ENCODE measurements at regions not wholly inside any gene's neighbourhood (a gene's known extent, or its start where the extent isn't known, plus 50 kb on each side); places are given as distances from the start of the nearest gene placed in this dataset.
"Not testable (repeated sequence)": the region's sequence is repeated elsewhere in the genome, so short reads cannot be mapped to it uniquely, and the experiment has no call there.

DNA sequence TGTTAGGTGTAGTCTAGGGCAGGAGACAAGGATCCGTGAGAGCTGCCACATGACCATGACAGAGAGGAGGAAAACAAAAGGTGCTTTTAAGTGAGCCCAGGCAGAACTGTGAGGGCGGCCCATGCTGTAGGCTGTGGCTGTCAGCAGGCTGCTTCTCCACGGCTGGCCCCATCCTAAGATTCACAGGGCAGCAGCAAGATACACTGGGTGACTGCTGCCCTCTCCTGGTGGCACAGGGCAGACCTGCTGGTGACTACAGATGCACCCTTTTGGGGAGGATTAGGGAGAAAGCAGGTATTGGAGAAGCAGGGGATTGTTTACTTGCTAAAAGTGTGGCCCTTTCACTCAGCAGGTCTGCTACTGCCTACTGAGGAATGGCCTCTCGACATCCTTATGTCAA lies 112.2 kb upstream of the CCZ1B start:
- DNase-seq (ENCODE audit: low read depth): peak; percentile 25

DNA sequence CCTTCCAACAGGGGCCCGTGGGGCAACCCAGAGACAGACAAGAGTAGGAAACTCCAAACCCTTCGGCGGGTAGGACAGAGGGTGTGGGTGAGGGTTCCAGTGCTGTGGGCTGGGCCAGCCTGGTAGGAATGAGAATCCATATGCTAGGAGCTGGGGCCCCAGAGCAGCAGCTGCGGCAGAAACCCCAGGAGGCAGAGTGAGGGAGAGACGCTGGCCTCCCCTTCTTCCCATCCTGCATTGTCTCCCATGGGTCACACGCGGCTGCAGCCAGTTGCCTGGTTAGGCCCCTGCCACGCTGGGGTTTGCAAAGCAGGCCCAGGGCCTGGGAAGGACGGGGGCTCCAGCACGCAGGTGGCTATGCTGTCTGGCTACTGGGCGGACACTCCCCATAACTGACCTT lies 113.1 kb upstream of the CCZ1B start:
- not testable (repeated sequence) for DNase-seq (ENCODE audit: low read depth)

DNA sequence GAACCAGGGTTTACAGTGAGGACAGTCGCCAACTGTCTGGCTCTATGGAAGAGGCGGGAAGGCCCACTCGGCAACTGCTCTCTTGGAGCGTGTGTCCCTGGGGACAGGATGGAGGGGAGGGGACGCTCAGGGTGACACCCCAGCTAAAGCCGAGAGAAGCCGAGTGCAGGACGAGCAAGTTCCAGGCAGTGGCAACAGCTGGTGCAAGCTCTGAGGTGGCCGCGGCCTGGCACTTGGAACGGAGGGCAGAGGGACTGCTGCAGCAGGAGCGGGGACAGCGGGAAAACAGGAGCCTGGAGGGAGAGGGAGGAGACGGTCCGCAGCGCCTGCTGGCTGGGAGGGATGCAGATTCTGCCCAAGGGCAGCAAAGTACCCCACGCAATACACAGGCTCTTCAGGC lies 113.8 kb upstream of the CCZ1B start:
- not testable (repeated sequence) for DNase-seq (ENCODE audit: low read depth)

DNA sequence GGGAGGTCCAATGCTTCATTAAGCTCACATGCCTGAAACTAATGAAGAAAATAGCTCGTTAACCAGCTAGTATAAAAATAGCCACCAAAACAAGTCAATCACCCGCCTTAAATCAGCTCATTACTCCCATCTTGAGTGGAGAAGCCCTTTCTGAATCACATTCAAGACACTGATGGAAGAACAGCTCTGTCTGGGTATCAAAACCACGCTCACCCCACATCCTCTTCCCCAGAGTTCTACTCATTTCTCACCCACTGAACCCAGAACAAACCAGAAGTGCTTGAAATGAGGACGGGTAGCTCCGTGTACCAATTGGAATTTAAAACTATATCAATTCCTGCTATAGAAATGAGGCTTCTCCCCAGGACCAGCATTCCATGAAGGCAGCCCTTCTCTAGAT lies 120.8 kb upstream of the CCZ1B start:
- not testable (repeated sequence) for DNase-seq (ENCODE audit: low read depth)

DNA sequence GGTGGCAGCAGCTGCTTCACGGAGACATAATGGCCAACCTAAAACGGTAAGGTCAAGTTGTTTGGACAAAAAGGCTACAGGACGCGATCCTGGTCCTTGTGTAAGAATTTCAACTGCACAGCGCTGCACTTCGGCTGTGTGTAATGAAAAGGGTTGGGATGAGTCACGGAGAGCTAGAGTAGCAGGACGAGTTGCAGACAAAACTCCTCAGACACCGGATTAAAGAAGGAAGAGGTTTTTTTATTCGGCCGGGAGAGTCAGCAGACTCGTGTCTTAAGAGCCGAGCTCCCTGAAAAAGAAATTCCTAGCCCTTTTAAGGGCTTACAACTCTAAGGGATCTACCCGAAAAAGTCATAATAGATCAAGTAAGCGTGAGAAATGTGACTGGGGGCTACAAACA lies 124.2 kb upstream of the CCZ1B start:
- peak; percentile 59 for DNase-seq (ENCODE audit: low read depth)

DNA sequence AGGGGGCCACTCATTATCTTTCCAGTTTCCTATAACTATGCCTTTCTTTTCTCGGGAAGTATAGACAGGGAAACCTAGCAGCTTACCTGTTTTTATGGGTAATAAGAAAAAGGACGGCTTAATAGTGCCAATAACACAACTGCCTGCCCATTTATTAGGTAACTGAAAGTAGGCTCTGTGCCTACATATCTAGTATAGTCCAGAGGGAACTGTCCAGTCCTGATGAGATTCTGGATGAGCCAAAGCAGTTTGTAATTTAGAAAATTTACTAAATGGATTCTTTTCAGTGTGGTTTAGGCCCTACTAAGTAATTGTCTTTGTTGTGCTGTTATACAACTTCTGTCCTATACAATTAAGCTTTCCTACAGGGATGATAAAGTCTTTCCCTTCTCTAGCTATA lies 125.5 kb upstream of the CCZ1B start:
- not testable (repeated sequence) for DNase-seq (ENCODE audit: low read depth)

DNA sequence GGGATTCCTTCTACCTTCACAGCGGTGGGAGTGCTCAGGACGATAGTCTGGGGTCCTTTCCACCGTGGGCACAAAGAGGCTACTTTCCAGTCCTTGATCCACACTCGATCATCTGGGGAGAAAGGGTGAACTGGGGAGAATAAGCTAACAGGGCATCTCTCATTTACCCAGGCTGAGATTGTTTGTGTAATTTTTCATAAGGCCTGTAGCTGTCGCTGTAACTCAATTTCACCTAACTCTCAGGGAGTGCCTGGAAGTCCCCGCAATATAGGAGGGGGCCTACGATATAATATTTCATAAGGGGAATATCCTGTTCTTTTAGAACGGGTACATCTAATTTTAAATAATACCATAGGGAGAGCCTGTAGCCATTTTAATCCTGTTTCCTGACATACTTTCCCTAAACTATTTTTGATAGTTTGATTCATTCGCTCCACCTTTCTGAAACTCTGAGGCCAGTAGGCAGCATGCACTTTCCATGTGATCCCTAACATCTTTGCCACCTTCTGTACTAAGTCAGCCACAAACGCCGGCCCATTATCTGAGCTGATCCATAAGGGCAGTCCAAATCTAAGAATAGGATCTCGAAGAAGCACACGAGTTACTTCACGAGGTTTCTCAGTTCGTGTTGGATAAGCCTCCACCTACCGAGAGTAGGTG lies 127.2 kb upstream of the CCZ1B start:
- DNase-seq (ENCODE audit: low read depth): not testable (repeated sequence)

DNA sequence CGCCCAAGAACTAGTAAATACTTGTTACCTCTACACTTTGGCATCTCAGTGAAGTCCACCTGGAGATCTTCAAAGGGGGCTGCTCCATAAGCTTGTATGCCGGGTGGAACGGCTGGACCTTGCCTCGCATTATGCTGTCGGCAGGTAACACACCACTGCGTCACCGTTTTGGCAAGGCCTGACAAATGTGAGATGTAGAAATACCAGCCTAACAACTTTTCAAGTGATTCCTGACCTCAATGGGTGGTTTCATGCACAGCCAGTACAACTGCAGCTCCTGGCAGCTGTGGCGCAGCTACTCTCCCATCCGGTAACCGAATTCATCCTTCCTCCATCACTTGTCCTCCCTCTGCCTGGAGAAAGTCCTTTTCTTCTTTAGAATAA lies 127.7 kb upstream of the CCZ1B start:
- not testable (repeated sequence) for DNase-seq (ENCODE audit: low read depth)

DNA sequence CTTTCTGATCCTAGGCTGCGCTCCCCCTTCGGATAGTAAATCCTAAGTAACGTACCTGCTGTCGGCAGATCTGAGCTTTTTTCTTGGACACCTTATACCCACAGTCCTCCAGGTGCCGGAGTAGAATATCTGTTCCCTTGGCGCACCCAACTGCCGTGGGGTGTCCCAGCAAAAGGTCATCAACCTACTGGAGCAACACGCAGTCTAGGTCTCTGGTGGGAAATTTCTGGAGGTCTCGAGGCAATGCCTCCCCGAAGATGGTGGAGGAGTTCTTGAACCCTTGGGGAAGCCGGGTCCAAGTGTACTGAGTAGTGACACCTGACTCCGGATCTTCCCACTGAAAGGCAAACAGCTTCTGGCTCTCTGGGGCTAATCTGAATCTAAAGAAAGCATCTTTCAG lies 129.3 kb upstream of the CCZ1B start:
- not testable (repeated sequence) for DNase-seq (ENCODE audit: low read depth)

DNA sequence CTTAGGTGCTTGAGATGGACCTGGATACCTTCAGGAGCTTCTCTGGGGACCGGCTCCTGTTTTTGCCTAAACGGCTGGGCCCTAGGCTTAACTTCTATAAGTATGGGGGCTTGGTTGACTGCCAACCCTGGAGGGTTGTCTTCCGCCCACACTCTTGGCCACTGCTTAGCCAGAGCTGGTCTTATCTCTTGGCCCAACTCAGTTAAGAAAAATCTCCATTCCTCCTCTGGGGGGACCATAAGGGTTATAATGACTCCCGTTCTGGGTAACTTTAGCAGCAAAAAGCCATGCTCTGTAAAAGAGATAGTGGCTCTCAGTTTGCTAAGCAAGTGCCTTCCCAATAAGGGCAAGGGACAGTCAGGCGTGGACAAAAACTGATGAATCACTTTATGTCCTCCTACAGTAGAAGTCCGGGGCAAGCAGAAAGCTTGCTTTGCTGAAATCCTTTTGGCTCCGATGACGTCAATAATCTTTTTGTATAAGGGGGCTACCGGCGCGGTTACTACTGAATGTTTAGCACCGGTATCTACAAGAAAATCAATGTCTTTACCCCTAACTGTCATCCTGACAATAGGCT lies 130.0 kb upstream of the CCZ1B start:
- not testable (repeated sequence) for DNase-seq (ENCODE audit: low read depth)

DNA sequence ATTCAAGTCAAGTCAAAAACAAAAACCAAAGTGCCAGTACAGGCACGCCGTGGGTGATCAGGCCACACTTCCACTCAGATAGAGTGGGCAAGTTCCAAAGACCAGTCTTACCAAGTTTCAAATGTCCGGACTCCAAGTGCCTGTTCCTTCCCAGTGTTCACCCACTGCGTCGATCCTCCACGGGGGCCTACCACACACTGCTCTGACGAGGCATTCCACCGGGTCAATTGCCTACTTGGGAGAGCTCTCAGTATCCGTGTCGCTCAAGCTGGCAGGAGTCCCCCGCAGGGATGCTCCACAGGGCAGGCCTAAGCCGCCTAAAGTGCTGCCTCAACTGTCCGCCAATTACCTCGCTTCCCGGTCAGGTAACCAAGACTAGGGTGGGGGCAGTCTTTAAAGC lies 132.3 kb upstream of the CCZ1B start:
- not testable (repeated sequence) for DNase-seq (ENCODE audit: low read depth)

DNA sequence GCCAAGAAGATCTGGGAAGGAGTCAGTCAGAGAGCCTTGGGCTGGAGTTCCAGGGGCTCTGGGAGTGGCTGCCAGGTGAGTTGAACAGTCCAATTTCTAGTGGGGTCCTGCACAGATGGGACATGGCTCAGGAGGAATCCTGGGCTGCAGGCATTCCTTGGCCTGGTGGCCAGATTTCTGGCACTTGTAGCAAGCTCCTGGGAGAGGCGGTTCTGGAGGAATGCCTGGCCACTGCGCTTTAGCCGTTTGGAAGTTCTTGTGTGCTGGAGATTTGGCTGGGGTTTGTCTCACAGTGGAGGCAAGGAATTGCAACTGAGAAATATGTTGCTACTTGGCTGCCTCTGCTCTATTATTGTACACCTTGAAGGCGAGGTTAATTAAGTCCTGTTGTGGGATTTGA lies 133.9 kb upstream of the CCZ1B start:
- not testable (repeated sequence) for DNase-seq (ENCODE audit: low read depth)

DNA sequence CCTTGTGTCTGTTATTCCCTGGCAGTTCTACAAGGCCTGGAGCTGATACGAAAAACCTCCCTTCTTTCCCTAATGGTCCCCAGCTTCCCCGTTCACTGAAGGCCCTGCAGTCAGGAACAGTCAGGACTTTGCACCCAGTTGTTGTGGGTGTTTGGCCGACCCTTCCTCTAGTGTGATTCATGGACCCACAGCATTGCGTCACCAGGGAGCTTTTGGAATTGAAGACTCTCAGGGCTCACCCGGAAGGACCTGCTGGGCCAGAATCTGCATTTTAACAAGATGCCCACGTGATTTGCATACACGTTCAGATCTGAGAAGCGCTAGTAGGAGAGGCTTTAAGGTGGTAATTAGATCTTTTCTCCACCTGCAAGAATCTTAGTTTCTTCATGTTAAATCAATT lies 136.8 kb upstream of the CCZ1B start:
- DNase-seq (ENCODE audit: low read depth): not testable (repeated sequence)

DNA sequence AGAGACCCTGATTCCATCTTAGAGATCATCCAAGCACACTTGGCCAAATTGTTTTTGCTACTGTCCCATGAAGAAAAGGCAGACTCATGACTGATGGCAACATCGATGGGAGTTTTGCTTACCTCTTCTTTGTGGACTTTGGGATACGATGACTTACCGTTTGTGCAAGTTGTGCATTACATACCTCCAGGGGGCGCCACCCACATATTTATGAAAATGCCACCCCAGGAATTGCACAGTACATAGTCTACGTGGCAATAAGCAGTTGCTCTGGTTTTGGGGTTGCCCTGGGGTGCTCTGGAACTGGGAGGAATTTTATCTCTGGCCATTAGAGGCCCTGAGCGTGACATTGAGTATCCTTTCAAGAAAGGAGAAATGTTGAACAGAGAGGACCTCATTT lies 139.0 kb upstream of the CCZ1B start:
- peak; percentile 7 for DNase-seq (ENCODE audit: low read depth)

DNA sequence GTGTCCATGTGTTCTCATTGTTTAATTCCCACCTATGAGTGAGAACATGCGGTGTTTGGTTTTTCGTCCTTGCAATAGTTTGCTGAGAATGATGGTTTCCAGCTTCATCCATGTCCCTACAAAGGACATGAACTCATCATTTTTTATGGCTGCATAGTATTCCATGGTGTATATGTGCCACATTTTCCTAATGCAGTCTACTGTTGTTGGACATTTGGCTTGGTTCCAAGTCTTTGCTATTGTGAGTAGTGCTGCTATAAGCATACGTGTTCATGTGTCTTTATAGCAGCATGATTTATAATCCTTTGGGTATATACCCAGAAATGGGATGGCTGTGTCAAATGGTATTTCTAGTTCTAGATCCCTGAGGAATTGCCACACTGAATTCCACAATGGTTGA lies 144.1 kb upstream of the CCZ1B start:
- DNase-seq (ENCODE audit: low read depth): not testable (repeated sequence)

DNA sequence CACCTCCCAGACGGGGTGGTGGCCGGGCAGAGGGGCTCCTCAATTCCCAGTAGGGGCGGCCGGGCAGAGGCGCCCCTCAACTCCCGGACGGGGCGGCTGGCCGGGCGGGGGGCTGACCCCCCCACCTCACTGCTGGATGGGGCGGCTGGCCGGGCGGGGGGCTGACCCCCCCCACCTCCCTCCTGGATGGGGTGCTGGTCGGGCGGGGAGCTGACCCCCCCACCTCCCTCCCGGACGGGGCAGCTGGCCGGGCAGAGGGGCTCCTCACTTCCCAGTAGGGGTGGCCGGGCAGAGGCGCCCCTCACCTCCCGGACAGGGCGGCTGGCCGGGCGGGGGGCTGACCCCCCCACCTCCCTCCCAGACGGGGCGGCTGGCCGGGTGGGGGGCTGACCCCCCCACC lies 148.8 kb upstream of the CCZ1B start:
- not testable (repeated sequence) for DNase-seq (ENCODE audit: low read depth)

DNA sequence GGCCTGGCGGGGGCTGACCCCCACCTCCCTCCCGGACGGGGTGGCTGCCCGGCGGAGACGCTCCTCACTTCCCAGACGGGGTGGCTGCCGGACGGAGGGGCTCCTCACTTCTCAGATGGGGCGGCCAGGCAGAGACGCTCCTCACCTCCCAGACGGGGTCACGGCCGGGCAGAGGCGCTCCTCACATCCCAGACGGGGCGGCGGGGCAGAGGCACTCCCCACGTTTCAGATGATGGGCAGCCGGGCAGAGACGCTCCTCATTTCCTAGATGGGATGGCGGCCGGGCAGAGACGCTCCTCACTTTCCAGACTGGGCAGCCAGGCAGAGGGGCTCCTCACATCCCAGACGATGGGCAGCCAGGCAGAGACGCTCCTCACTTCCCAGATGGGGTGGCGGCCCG lies 149.3 kb upstream of the CCZ1B start:
- not testable (repeated sequence) for DNase-seq (ENCODE audit: low read depth)

DNA sequence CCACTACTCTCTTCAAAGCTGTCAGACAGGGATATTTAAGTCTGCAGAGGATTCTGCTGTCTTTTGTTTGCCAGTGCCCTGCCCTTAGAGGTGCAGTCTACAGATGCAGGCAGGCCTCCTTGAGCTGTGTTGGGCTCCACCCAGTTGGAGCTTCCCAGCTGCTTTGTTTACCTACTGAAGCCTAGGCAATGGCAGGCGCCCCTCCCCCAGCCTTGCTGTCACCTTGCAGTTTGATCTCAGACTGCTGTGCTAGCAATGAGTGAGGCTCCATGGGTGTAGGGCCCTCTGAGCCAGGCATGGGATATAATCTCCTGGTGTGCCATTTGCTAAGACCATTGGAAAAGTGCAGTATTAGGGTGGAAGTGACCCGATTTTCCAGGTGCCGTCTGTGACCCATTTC lies 151.3 kb upstream of the CCZ1B start:
- DNase-seq (ENCODE audit: low read depth): not testable (repeated sequence)

DNA sequence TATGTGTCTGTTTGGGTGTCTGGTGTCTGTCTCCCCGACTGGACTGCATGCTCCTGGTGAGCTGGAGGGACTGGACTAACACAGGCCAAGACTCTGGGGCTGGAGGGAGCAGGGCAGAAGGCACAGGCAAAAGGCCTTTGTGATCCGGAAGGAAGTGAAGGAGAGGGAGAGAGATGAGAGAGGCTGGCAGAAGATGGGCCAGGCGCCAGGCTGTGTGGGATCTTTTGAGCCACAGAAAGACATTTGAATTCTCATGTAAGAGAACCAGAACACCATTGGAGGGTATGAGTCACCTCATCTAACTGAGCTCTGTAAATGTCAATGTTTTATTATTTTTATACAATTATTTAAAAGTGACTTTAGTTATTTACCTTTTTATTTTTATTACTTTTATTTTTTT lies 152.3 kb upstream of the CCZ1B start:
- DNase-seq (ENCODE audit: low read depth): peak; percentile 15

DNA sequence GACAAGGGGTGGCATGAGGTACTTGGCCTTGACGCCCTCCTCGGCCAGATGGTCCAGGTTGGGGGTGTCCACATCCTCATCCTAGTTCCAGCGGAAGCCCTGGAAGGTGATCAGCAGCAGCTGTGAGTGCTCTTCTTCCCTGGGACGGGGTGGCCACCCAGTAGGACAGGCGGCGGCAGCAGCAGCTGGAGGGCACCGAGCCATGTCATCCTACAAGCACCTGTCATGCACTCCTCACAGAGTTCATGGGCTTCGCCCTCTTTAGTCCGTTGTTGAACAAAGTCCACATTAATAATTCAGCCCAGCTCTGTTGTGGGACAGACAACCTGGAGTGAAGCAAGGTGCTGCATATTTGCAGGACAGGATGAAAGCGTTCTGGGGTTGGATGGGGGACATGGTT lies 153.4 kb upstream of the CCZ1B start:
- DNase-seq (ENCODE audit: low read depth): not testable (repeated sequence)

DNA sequence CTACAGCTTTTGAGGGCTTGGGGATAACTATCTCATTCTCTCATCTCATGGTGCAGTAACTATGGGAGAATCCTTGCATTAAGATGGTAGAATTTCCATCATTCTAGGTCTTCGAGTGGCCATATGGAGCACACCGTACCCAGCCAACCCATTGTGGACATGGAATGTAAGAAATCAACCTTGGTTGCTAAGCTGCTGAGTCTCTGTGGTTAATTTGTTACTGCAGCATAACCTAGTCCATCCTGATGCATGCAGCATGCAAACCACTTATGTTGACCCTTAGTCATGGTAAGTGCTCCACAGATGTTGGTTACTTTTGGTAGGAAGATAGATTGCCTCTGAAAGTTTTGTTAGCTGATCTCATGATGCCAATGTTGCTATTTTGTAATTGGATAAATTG lies 156.3 kb upstream of the CCZ1B start:
- DNase-seq (ENCODE audit: low read depth): not testable (repeated sequence)

DNA sequence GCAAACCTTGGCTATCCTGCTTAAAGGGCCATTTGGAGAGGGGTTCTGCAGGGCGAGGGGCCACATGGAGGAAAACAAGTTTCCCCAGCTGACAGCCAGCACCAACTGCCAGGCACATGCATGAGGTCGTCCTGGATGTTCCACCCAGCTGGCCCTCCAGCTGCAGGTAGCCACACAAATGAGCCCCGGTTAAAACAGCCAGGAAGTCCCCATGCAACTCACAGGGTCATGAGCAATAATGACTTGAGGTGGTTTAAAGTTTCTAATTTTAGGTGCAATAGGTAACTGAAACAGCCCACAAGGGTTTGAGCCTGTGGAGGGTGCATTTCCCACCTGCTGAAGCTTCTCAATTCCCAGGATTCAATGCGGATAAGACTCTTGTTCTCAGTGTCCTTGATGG lies 160.8 kb upstream of the CCZ1B start:
- DNase-seq (ENCODE audit: low read depth): not testable (repeated sequence)

DNA sequence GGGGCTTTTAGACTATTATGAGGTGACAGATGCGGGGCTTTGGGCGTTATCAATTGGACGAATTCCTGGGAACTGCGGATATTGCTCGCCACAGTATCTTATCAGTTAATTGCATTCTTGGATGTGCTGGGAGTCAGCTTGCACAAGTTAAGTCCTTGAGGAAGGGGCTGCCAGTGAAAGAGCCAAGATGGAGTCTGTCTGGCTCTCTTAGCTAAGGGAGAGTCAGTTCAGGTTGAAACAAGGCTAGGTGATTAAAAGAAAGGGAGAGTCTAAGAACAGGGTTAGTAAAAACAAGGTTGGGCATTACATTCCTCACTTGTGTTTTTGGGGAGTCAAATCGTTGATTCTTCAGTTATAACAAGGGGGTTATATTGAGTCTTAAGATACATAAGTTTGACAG lies 162.5 kb upstream of the CCZ1B start:
- DNase-seq (ENCODE audit: low read depth): not testable (repeated sequence)
